Common myeloid progenitor, CD34-positive (primary cell): ENCODE measurements at regions not wholly inside any gene's neighbourhood (a gene's known extent, or its start where the extent isn't known, plus 50 kb on each side); places are given as distances from the start of the nearest gene placed in this dataset.

Experiments used
- CTCF ChIA-PET: fragments of 350-600 bp; sonication (Branson Sonifier 250); formaldehyde crosslinking; loops from one replicate; lab custom pipeline; 2021; ENCODE audit warnings: antibody characterized with exemption; lab: Charles Lee
- POLR2A ChIA-PET: fragments of 350-600 bp; sonication (Branson Sonifier 250); formaldehyde crosslinking; loops from one replicate; lab custom pipeline; 2021; ENCODE audit warnings: antibody characterized with exemption; lab: Charles Lee
- DNase-seq, 3 donors: peaks; one replicate each; pipeline versions ENCODE4 v3.0.0 to v3.0.0-alpha.2; 2013
- H3K27ac ChIP-seq, 2 experiments: 1 replicate in 1 of 2; 2 replicates in 1 of 2; pipeline ENCODE4 v1.7.0; 2013; ENCODE audit warnings: inconsistent platforms in 2 of 2, low read length in 2 of 2, mild to moderate bottlenecking in 2 of 2, low read depth in 1 of 2, moderate library complexity in 1 of 2; ENCODE audit not compliant: severe bottlenecking in 2 of 2, insufficient read depth in 1 of 2, poor library complexity in 1 of 2
- H3K27me3 ChIP-seq, 5 experiments: replicated peaks in 2 of 5; 1 replicate in 3 of 5; 2 replicates in 2 of 5; pipeline versions ENCODE4 v1.6.1 to v1.7.0; 2013; ENCODE audit warnings: low read length in 4 of 5, mild to moderate bottlenecking in 2 of 5, moderate library complexity in 2 of 5, inconsistent platforms in 1 of 5; ENCODE audit not compliant: insufficient read depth in 5 of 5, control insufficient read depth in 4 of 5
- H3K36me3 ChIP-seq, 4 experiments: 1 replicate in 2 of 4; 2 replicates in 2 of 4; pipeline versions ENCODE4 v1.6.1 to v1.7.0; 2013; ENCODE audit warnings: low read length in 3 of 4, control low read depth in 1 of 4, mild to moderate bottlenecking in 1 of 4; ENCODE audit not compliant: control insufficient read depth in 4 of 4, insufficient read depth in 4 of 4
- H3K4me1 ChIP-seq, 4 experiments: 1 replicate in 3 of 4; 2 replicates in 1 of 4; pipeline versions ENCODE4 v1.6.1 to v1.7.1; 2013; ENCODE audit warnings: low read length in 3 of 4, mild to moderate bottlenecking in 3 of 4, control low read depth in 1 of 4, inconsistent platforms in 1 of 4, moderate library complexity in 1 of 4; ENCODE audit not compliant: control insufficient read depth in 4 of 4, insufficient read depth in 4 of 4; ENCODE audit errors: control extremely low read depth in 1 of 4
- H3K4me3 ChIP-seq, 7 experiments: 1 replicate in 4 of 7; 2 replicates in 3 of 7; pipeline versions ENCODE4 v1.5.1 to v1.7.0; 2013; ENCODE audit warnings: mild to moderate bottlenecking in 7 of 7, low read length in 6 of 7, moderate library complexity in 6 of 7, inconsistent platforms in 2 of 7, low read depth in 2 of 7, control low read depth in 1 of 7; ENCODE audit not compliant: insufficient read depth in 4 of 7, control insufficient read depth in 1 of 7; ENCODE audit errors: extremely low read depth in 1 of 7
- H3K9me3 ChIP-seq, 5 experiments: 1 replicate in 4 of 5; 2 replicates in 1 of 5; pipeline versions ENCODE4 v1.6.1 to v1.7.1; 2013; ENCODE audit warnings: low read length in 4 of 5, mild to moderate bottlenecking in 2 of 5, inconsistent platforms in 1 of 5, low read depth in 1 of 5, moderate library complexity in 1 of 5; ENCODE audit not compliant: control insufficient read depth in 4 of 5, insufficient read depth in 2 of 5; ENCODE audit errors: control extremely low read depth in 1 of 5
- WGBS: methylation state at CpG from one replicate; pipeline ENCODE4 v1.1.5; 2013; ENCODE audit not compliant: insufficient coverage; 5-methylcytosine and 5-hydroxymethylcytosine counted together

GRCh38 chr3:66093981-66094380 is 55.3 kb upstream of the MAGI1 start:
- ChIA-PET POLR2A (no interaction called here), CTCF (no interaction called here)
- WGBS, result 100% methylated on average over 1 of the region's 4 CpGs
- Histone ChIP-seq H3K27ac (no peak overlapping the region), H3K36me3 (no peaks in the 10 kb centered on the region), H3K9me3 (peaks cover 0 to 6% (median 0%) of the 10 kb centered on the region in 5 experiments), H3K4me3 (no peak overlapping the region), H3K4me1 (no peaks in the 10 kb centered on the region), H3K27me3 (peaks cover 0 to 4% (median 0%) of the 10 kb centered on the region in 5 experiments)
- DNase-seq, result no peak

- DNase-seq, result no peak
- H3K9me3 ChIP-seq, result peaks cover 0 to 6% (median 0%) of the 10 kb centered on the region in 5 experiments
- no peak overlapping the region for H3K27ac ChIP-seq
- no peaks in the 10 kb centered on the region for H3K36me3 ChIP-seq
- POLR2A ChIA-PET, result no interaction called here
- no peak overlapping the region for H3K4me3 ChIP-seq
- H3K27me3 ChIP-seq, result peaks cover 0 to 2% (median 0%) of the 10 kb centered on the region in 5 experiments
- H3K4me1 ChIP-seq, result no peaks in the 10 kb centered on the region
- 92% methylated on average over 5 of the region's 10 CpGs for WGBS
- CTCF ChIA-PET, result no interaction called here
Measured at GRCh38 chr3:66092175-66092995, 53.7 kb upstream of the MAGI1 start.
